KG1 (cell line): ENCODE measurements at regions not wholly inside any gene's neighbourhood (a gene's known extent, or its start where the extent isn't known, plus 50 kb on each side); places are given as distances from the start of the nearest gene placed in this dataset.
"Not testable (repeated sequence)": the region's sequence is repeated elsewhere in the genome, so short reads cannot be mapped to it uniquely, and the experiment has no call there.

Experiments
- DNase-seq: peaks from one replicate; lab custom pipeline; 2025; lab: John Stamatoyannopoulos, UW

DNA sequence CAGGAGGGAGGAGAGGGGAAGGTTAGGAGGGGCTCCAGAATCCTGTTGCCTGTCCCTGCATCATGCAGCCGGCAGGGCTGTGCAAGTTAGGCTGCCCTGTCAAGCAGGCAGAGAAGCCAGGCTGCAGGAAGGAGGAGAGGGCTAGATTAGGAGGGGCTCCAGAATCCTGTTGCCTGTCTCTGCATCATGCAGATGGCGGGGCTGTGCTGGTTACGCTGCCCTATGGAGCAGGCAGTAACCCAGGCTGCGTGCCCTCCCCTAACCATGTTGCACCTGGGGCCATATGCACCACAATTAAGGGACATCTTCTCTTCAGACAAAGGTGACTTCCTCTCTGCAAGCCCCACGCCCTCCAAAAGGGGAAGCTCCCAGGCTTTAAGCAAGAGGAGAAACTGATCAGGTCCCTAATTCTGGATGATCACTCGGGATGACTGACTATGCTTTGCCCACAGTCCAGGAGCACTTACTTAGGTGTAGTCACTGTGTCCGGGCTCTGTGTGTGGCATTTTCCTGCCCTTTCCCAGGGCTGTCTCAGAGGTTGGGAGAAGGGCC is 457.4 kb downstream of the SETD4 start:
- no peak for DNase-seq

DNA sequence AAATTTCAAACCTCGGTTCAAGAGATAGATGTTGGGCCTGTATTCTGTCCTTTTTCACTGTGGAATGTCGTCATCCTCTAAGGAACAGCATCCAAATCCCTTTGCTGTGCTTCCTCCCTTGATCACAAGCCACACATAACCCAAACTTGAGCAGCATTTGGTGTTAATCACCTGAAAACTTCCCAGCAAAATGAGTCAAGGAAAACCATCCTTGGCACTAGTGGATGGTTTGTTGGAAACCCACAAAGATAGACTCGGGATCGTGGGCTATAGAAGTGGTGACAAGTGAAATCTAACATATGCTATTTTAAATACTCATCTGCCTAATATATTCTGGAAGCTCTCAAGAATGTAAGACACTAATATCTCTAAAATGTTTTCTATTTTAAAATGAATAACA is 459.1 kb downstream of the SETD4 start:
- no peak for DNase-seq

DNA sequence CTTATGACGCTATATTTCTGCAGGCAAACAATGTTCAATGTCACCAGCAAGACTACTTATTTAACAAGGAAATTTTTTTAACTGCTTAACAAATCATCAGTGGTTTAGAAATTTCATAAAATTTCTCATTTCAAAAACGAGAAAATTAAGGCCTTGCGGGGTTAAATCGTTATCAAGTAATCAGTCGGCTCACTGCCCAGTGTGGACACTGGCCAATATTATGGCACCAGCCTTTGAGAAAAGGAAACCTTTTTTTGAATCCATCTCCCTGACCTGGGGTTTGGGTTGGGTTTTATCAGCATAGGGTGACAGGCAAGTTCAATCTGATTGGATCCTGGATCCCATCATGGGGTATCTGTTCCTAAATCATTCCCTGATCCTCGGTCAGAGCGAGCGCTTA is 461.2 kb downstream of the SETD4 start:
- DNase-seq: no peak

DNA sequence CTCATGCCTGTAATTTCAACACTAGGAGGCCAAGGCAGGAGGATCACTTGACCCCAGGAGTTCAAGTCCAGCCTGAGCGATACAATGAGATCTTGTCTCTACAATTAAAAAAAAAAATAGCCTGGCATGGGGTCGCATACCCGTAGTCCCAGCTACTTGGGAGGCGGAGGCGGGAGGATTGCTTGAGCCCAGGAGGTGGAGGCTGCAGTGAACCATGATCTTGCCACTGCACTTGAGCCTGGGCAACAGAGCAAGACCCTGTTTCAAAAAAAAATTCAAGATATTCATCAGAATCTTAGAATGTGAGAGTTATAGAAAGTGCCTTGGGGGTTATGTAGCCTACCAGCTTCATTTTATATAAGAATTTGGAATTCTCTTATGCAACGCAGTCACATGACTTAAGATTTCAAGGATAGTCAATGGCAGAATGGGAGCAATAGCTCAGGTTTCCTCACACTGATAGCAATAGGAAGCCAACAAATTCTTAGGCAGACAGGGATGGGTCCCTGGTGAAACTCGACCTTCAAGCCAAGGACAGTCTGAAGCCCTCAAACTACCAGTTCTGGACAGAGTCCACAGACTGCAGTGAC is 462.5 kb downstream of the SETD4 start:
- no peak for DNase-seq

DNA sequence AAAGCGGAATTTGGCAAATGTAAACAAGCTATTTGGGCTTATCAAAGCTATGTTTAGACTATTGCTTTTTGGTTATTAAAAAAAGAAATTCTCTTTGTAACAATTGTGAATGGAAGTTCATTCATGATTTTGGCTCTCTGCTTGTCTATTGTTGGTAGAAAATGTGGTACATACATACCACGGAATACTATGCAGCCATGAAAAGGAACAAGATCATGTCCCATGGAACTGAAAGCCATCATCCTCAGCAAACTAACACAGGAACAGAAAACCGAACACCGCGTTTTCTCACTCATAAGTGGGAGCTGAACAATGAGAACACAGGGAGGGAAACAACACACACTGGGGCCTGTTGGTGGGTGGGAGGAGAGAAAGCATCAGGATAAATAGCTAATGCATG is 465.4 kb downstream of the SETD4 start:
- DNase-seq: no peak

DNA sequence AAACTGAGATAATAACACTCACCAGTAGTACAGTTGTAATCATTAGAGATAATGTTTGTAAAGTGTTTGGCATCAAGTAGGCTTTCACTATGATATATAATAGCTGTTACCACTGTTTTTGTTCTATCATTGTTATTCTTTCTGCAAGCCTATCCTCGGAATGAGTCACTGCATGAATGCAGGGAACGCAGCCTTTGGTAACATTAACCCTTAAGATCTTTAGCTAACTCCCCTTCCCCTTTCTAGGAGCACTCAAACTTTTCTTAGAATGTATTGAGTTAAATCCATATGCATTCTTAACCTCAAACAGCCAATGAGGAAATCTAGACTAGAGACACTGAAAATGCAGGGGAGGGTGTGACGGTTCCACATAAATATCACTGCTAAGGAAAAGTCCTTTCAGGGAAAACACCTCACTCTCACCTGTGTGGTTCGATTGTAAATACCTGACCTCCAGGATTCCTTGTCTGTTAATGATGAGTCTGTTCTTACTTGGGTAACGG is 467.3 kb downstream of the SETD4 start:
- DNase-seq: no peak

DNA sequence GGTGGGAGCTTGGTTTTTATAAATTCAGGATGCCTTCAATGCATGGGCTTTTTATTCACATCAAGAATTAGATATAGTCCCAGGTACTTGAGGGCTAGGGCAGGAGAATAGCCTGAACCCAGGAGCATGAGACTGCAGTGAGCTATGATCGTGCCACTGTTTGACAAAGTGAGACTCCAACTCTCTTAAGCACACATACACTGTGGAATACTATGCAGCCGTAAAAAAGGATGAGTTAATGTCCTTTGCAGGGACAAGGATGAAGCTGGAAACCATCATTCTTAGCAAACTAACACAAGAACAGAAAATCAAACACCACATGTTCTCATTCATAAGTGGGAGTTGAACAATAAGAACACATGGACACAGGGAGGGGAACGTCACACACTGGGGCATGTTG is 470.0 kb downstream of the SETD4 start:
- DNase-seq: not testable (repeated sequence)

DNA sequence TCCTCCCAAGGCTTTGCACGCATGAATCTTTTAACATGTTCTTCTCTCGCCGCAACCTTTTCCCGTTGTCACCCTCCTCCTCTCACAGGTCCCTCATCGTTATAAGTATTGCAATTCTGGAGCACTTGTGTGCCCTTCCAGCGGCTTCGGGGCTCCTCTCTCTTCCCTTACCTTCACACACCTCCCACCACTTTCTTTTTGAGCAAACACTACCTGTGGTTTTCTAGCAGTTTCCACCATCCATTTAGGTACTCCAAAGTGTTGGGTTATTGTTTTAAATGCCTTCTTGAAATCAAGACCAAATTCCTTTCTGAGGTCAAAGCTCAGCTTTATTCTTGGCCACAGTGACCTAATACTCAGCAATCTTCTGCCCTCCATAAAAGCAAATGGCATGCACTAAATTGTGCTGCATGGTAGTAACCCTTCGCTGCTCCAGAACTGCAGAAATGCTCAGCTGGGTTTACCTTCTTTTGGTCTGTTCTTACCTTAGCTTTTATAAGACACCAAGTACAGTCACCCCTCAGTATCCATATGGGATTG is 472.4 kb downstream of the SETD4 start:
- DNase-seq: no peak

DNA sequence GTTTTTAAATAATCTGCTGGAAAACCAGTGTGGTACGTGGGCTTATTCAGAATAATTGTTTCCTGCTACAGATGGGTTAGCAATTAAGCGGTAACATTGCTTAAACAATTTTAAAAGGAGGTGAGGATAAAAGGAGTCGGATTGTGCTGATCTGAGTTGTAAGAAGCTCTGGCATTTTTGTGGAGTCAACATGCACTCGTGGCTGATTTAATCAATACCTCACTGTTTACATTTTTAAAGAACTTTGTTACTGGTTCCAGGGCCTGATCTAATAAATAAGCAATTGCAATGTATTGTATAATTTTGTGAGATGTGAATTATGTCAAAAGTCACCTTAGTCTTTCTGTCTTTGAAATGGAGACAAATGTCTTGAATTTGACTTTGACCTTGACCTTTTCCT is 474.0 kb downstream of the SETD4 start:
- DNase-seq: no peak

DNA sequence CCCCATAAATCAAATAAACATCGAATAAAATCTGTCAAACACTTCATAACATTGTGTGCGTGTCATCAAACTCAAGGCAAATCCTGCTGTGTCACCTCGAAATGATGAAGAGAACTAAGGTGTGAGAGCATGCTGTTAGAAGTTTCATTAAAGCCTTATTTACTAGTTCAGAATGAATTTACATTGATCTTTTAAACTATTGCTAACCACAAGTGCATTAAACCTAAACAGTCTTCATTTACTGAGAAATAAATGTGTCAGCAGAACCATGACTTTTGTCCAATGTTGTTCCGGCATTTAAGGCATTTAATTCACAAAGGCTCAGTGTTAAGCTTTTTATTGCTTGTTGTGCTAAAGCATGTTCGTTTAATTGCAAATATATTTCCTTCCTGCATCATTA is 474.4 kb downstream of the SETD4 start:
- no peak for DNase-seq

DNA sequence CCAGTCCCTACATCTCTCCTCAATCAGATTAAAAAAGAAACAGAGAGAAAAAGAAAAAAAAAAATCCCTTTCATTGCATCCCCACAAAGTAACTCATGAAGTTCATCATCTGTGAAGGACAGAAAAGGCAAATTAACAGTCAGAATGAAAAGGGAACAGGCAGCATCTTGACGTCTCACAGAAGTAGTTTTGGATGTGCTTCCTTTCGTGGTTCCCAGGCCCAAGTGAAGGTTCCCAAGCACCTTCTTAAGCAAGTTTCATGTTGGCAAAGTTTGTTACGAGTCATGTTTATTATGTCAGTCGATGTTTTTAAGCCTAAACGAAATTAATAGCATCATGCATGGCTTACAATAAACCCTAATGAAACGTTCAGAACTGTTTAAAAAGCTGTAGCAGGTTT is 475.2 kb downstream of the SETD4 start:
- DNase-seq: no peak

DNA sequence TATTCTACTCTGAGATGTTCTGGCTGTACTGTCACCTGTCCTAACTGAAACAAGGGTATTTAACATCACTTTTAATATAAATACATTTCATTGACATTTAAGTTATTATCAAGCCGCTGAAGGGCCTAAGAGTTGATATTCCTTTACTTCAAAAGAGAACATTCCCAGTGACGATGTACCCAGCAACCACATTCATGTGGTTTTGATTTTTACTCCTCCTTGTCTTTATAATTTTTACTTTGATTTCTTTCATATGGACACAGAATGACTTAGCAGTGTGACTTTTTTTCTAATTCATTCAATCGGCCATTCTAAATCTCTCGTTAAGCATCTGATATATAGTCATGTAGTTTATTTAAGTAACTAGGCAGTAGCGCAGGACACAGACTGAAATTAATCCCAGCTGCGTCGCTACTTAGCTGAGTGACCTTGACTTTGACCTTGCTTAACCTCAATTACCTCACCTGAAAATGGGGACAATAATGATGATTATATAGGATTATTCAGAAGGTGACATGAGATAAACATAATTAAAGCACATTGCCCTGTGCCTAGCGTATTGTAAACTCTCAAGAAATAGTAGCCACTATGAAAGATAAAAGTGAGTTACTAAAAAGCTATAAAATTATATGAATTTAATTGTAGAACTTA is 476.6 kb downstream of the SETD4 start:
- DNase-seq: no peak

DNA sequence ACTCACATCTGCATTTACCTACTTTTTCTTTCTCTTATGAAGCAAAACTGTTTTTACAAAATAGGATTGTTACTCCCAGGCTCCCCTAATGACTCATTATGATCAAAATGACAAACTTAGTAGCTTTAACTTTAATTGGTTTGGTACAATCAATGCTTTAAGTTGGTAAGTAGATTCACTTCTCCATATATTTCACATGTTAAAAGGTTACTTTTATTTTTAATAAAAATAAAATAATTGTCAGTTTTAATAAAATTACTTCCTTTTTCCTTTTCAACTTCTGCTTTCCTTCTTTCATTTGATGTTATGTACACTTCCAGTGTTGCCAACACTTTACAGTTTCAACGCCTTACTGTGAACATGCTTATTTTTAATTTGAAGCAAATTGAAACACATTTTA is 477.6 kb downstream of the SETD4 start:
- DNase-seq: no peak

DNA sequence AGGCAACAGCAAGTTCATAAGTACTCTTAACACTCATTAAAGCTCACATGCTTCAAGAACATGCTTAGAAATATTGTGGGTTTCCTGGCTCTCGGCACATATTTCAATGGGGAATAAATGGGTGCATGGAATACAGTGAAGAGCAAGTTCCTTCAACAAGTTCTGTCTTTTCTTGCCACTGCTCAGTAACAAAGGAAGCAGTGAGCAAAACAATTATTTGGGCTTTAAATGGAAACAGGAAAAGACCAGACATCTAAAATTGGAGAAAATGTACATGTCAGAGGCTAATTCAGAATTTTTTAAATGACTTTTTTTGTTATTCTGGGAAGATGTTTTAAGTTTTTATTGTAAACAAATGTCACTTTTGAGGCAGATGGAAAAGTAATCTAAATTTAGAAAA is 478.7 kb downstream of the SETD4 start:
- no peak for DNase-seq

DNA sequence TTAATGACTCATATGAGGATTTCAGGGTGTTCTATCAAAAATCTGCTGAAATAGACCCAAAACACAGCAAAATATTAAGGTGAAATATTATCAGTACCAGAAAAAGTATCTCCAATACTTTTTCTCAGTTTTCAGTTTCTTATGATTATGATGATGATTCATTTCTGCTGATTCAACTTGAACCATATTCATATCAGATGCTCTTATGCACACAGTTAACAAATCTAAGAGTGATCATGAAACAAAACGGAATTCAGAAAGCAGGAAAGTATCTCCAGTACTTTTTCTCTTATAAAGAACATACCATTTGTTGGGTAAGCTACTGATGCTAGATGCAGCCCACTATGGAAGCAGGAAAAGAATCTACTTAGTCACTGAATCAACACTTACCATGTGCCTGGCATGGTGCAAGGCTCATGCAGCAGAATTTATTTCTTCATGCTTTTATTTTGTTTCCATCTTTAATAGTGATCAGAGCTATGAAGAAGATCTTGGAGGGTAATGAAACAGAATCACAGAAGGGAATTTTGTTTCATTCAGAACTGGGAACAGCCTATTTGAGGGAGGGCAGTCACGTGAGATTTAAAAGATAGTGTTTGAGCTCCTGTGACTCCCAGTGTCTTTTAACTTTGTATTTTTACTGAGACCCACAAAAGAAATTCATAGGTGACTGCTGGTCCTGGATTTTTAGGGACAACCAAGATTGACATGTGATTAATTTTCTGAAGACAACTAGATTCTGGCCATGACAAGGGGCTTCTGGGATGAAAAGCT is 480.6 kb downstream of the SETD4 start:
- DNase-seq: no peak

DNA sequence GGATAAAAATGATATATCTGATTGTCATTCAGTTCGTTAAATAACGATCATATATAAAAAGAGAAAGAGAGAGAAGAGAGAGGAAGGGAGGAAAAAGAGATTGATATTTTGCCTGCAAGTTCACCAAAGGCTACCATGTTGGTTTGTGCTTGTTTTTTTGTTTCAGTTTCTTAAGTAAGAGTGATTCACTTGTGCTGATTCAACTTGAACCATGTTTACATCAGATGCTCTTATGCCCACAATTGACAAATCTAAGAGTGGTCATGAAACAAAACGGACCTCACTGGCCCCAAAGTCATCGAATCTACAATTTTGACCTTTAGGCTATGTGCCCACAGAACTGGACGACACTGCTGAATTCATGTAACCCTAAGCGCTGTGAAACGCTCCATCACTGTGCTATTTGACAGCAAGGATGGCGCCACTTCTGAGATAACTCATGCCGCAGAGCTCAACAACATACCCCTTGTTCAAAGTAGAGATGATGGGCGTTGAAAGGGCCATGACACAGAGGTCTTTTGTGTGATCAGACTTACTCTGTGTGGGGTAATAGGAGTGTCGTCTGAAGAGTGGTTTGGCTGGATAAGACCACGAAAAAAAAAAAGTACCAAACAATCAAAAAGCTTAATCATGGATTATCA is 481.4 kb downstream of the SETD4 start:
- no peak for DNase-seq

DNA sequence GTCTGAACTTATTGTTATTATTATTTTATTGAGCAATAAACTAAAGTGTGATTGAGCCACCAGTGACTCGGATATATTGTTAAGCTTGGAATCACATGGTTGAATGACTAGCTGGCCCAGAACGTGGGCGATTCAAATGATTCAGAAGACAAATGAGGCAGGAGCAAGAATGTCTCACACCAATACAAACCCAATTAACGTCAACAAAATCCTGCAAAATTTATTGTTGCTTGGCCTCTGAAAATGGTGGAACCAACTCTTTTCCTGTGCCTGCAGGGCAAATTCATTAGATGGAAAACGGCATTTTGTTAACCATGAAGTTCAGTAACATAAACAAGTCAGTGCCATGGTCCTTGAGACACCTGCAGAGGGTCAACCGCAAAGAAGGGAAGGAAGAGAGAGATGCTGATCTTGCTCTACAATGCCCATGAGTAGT is 482.0 kb downstream of the SETD4 start:
- no peak for DNase-seq

DNA sequence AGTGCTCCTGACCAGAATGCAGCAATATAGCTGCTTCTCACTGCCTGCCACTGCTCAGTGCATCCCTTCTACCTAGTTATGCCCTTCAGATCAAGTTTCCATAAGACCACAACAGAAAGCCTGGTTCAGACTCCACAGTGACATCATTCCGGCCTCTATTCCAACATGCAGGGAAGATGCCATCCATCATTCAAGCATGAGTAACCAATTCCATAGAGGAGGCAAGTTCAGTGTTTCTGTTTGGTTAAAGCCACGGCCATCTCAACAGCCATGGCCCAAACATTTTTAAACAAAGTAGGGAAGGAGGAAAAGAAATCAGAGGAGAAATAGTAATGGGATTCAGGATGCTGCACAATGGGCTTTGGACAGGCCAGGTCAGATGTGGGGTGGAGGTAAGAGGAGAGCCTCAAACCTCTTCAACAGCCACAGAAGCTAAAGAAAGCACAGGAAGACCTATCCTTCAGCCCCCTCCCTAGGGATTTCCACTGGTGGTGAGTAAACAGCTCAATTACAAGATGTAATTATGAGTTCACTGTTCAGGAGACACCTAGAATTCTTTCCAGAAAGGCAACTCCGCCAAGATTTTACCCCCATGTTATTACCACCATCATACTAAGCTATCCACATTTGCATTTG is 484.9 kb downstream of the SETD4 start:
- no peak for DNase-seq

DNA sequence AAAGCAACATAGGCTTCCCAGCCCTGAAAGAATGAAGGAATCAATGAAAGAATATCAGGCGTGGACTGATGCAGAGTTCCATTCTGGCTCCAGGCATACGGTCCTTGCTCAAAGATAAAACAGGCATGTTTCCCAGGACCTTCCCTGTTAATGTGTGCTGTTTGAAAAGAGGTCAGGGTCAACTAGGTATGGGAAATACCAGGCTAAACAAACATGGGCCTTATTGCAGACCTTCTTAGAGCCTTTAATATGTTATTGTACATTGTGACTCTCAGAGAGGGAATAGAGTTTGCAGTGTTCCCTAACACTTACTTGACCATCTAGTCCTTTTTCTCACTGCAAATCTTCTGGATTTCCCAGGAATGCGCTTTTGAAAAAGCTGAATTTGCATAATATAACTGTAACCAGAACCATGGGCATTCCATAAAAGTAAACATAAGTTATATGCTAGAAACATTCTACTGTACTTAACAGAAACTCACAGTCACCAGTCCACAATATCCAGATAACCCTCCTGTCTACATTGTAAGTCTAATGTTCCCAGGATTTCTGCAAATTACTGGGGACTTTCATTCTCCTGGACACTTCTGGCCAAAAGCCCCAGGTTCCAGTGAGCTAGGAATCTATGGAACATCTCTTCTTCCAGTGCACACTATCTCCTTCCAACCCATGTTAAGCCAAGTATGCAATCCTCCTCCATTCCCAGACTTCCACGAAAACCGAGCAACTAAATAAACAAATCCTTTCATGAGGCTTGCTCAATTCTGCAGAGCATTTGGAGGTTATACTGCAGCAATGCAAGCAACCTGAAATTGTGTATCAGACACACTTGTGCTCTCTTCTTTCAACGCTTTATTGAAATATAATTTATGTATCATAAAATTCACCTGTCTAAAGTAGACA is 486.6 kb downstream of the SETD4 start:
- no peak for DNase-seq

DNA sequence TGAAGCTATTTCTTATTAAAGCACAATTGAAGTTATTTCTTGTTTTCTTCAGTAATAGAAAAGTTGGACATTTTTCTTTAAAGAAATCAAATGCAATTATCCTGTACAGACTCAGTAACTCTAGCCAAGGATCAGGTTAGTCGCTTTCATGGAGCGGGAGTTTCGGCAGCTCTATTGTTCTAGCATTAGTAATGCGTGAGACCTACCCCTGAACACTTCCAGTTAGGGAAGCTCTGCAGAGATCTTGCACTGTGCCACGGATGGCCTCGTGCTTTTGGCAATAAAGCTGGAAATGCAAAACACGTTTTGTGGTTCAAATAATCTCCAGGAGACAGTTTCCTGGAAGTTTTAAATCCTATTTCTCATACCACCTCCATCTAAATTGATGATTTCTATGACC is 488.4 kb downstream of the SETD4 start:
- DNase-seq: no peak

DNA sequence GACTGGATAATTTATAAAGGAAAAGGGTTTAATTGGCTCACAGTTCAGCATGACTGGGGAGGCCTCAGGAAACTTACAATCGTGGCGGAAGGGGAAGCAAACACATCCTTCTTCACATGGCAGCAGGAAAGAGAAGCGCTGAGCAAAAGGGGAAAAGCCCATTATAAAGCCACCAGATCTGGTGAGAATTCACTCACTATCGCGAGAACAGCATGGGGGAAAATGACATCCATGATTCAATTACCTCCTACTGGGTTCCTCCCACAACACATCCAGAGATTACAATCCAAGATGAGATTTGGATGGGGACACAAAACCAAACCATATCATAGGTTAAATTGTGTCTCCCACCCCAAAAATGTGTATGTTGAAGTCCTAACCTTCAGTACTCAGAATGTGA is 491.7 kb downstream of the SETD4 start:
- no peak for DNase-seq
